ENCODE measurements at regions not wholly inside any gene's neighbourhood (a gene's known extent, or its start where the extent isn't known, plus 50 kb on each side); places are given as distances from the start of the nearest gene placed in this dataset.

- no peak for TF ChIP-seq POLR2A (IDR thresholded peaks at IDR 0.05; ENCODE audit: extremely low read depth, insufficient read length)
- no peak for TF ChIP-seq CTCF (IDR thresholded peaks at IDR 0.05; ENCODE audit: low read depth, low read length)
- TF ChIP-seq MAX (IDR thresholded peaks at IDR 0.05; ENCODE audit: low read depth, low read length) = no peak
These were observed 130.8 kb upstream of the IRX3 start for GRCh38 chr16:54417384-54417783.
